ENCODE measurements at regions not wholly inside any gene's neighbourhood (a gene's known extent, or its start where the extent isn't known, plus 50 kb on each side); places are given as distances from the start of the nearest gene placed in this dataset.
A peak's percentile ranks its signal among the peaks of the same experiment; 100 is the strongest.
"Not testable (repeated sequence)": the region's sequence is repeated elsewhere in the genome, so short reads cannot be mapped to it uniquely, and the experiment has no call there.

DNA sequence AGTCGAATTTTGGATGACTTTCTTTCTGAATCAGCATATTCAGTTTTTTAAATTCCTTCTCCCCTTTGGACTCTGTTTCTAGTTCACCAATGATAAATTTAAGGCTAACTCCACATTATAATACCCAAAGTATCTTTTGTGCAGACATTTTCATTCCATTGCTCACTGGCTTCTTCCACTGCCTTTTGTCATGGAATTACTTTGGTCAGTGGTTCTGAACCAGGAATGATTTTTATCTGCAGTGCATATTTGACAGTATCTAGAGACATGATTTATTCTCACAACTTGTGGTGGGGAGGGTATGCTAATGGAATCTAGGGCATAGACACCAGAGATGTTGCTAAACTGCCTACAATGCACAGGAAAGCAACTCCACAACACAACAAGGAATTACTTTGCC is 234.4 kb upstream of the PRKD1 start:
- no peak for DNase-seq

DNA sequence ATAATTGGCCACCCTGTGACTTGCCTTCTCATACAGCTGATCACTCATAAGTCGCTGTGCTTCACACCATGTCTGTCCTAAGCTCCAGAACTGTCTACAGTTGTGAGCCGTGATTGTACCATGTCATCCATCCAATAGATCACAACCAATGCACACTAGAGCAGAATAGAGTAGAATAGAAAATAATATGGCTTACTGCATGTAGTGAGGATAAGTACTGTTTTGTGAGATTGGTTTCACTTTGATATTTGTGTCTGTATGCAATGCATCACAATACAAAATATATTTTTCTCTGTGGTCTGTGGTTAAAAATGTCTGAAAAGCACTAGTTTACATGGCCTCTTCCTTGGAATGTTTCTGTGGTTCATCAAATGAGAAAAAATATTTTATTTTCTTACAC is 237.6 kb upstream of the PRKD1 start:
- DNase-seq, result no peak

DNA sequence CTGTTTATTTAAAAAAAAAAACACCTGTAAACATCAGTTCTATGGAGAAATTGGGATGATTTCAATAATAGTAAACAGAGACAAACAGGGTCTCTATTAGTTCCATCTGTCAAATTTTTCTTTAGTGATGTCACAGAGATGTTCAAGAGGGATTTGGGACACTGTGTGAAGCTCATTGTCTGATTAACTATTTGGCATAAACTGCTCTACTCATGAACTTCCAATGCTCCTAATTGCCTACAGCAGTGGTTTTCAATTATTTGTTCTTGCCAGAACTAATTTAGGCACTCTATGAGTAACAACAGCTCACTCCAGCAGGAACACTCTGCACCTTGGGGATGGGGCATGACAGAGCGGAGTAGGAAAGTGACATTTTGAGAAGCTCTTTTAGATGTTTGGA is 250.1 kb upstream of the PRKD1 start:
- no peak for DNase-seq

DNA sequence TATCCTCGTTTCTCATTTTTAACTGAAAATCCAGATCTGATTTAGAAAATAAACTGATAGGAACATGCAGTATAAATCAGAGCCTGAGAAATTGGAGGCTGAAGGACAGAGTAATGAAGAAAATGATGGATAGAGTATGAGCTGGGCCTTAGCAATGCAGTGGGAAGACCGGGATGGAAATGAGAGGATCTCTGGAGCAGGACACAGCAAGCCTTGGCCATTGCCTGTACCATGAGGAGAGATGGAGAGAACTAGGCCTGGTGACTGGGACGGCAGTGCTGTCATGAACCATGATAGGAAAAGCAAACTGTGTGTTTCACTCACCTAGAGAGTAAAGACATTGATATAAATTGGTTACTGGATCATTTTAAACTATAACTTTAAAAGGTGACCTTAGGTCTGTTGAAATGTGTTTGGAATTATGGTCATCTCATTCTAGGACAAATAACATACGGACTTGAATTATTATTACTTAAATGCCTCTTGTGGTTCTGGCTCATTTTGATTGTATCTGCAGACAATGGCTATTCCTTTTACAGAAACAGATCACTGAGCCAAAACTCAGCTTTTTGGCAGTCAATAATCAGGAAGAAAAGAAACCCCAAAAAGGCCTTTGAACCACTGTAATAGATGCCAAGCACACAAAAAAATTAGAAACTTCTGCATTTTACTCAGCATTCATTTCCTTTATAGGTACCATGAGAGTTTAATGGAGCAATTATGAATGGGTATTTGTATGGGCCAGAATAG is 251.9 kb upstream of the PRKD1 start:
- no peak for DNase-seq

DNA sequence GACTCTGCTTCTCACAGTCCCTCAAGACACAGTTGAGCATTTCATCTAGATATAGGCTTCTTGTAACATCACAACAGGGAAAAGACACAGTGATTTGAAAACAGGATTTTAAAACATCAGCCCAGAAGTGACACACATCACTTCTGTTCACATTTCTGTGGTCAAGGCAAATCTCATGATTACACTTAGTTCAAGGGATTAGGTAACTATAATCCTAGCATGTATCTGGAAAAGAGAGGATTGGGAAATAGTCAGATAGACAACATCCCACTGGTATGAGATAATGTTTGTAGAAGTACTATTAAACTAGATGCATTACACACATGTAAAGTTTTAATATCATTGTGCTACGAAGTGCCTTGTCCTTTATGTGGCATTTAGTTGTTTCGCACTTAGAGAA is 252.6 kb upstream of the PRKD1 start:
- DNase-seq, result no peak

DNA sequence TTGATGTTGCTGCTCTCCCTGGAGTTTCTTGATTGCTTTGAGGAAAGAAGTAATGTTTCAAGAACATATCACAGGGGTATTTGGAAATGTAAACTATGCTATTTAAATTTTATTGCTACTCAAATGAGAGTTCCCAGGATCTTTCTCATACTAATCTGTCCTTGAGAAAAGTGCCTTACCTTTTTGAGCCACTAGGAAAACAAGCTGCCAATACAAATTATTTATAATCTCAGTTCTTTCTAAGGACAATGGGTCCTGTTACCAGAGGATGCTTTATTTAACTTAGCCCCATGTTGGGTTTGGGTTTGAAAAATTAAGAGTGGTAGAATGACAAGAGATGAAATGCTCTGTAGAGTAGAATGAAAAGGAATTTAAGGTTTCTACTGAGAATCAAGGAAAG is 258.2 kb upstream of the PRKD1 start:
- no peak for DNase-seq

DNA sequence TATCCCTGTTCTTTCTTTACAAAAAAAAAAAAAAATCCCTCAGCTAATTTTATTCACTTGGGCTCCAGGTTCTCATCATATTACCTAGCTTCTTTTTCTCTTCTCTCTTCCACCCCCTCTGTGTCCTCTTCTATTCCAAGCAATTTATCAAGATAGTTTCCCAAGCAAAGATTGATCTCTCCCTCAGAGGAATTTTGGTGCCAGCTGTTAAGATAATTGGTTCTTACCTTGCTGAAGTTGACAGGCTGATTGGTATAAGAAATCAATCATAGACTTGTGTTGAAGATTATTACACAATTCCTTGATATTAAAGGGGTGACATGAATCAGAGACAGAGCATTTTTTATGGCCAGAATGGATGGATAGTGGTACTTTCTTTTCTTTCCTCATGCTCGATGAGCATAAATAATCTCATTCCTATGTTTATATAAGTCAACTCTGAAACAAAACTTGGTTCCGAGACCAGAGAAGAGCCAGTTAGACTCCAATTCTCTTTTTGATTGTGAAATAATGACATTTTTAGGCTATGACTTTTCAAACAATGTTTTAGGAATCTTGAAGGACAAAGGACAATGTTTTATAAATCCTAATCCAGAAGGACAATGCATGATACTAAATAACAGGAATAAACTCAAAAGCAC is 264.1 kb upstream of the PRKD1 start:
- DNase-seq, result no peak

DNA sequence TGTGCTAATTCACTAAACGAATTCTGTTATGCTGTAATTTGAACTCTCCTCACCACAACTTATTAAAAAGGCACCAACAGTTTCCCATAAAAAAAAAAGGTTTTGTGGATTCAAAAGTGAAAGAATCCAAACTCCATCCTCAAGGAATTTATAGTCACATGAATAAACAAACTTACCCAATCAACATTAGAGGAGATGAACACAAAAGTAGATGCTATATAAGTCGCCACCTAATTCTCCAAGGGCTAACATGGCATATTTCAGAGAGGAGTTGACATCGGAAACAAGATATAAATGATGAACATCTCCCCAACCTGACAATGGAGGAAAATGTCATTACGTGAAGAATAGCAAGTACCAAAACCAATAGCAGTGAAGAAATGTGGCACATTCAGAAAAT is 265.5 kb upstream of the PRKD1 start:
- DNase-seq, result no peak

DNA sequence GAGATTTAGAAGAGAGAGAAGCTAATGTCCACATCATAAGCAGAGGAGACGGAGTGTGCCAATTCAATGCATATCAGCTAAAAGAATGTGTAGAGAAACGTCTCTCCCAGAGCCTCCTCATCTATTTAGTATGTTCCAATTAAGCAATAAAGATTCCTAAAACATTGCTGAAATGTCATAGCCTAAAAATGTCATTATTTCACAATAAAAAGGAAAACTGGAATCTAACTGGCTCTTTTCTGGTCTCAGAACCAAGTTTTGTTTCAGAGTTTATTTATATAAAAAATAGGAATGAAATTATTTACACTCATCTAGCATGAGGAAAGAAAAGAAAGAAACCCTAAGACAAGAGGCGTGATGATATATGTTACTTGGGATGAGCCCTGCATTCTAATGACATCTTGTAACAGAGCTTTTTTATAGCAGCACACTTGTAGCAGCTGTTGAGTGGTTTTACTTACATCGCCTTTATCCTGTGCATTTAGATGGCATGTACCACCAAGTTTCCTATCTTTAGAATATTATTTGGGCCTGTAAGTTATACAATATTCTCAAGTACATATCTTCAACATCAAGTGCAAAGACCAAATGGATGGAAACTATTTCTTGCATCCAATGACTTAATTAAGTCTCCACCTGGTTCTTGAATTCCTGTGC is 266.3 kb upstream of the PRKD1 start:
- DNase-seq, result no peak

DNA sequence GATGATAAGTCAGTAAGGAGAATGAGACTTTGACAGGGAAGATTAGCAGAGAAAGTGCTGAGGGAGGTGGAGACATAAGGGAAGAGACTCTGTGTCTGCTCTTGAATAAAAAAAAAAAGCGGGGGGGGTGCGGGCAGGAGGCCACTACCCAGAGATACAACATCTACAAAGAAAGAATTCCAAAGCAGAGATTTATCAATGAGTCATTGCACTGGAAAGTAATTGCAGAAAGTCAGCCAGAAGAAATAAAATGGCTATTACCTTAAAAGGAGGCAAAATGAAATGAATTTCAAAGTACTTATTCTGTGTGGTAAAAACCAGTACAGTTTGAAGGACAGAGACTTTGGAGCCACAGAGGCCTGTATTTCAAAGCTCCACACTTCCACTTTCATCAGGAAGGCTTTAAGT is 267.1 kb upstream of the PRKD1 start:
- no peak for DNase-seq

DNA sequence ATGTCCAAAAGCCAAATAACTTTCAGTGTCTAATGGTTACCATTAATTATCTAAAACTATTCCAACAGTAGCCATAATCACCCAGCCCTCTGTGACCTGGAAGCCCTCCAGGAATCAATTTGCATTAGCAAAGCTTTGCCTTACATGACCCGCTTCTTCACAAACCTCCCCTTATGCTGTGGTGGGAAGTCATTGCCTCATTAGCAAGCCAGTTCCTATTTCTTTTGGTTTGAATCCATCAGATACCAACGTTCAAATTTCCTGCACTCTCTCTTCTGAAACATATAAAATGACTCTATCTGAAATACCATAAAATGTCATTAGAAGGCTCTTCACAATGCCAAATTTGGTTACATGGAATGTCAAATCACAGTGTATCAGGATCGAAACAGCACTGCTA is 268.3 kb upstream of the PRKD1 start:
- DNase-seq, result no peak

DNA sequence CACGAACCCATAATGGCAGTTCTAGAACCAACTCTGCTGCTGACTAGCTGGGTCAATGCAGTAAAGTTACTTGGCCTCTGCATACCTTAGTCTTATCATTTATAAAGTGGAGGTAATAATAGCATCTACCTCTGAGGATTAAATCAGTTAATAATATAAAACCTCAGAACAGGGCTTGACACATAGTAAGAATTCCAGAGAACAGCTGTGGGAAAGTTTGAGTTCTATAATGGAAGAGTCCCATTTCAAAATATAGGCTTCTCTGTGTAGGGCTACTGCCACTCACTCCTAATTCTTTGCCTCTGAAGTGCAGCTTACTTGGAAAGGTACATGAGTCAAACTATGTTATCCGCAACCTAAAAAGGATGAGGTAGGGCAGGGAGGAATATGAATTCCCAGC is 269.2 kb upstream of the PRKD1 start:
- DNase-seq, result no peak

DNA sequence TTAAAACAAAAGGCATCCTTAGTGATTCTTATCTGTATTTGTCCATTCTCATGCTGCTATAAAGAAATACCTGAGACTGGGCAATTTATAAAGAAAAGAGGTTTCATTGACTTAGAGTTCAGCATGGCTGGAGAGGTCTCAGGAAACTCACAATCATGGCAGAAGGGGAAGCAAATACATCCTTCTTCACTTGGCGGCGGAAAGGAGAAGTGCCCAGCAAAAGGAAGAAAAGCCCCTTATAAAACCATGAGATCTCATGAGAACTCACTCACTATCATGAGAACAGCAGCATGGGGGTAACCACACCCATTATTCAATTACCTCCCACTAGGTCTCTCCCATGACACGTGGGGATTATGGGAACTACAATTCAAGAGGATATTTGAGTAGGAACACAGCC is 271.1 kb upstream of the PRKD1 start:
- DNase-seq, result not testable (repeated sequence)

DNA sequence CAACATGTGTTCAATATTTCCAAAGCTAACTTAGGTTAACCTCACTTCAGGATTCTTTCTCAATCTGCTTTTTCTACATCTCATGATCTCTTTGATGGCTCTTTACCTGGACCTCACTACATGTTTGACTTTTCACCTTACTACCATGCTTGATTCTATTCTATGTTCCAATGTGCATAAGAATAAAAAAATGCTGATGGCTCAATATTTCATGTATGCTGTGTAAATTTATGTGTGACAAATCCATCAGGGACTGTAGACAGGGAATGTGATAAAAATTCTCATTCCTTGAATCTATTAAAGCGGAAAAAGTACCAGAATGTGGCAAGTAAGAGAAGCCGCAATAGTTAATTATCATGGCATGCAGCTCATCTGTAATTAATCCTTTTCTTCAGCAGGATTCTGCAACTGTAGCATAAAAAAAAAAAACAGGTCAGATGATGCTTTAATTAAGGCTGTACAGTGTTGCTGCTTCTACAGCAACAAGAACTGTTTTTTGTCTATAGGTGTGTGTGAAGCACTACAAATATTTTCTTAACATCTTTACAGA is 276.9 kb upstream of the PRKD1 start:
- no peak for DNase-seq

DNA sequence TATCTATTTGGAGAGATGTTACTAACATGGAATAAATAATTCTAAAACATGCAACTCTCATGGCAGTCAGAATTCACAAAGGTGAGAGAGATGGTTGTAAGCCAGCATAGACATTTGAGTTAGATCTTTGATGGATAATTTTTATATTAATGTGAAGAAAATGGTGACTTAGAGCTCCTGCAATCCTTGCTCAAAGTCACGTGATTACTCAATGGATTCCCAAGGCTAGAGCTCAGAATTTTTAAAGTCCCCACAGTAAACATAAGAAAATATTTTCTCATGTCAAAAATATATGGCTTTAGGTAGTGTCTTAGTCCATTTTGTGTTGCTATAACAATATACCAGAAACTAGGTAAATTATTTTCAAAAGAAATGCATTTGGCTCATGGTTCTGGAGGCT is 281.5 kb upstream of the PRKD1 start:
- no peak for DNase-seq

DNA sequence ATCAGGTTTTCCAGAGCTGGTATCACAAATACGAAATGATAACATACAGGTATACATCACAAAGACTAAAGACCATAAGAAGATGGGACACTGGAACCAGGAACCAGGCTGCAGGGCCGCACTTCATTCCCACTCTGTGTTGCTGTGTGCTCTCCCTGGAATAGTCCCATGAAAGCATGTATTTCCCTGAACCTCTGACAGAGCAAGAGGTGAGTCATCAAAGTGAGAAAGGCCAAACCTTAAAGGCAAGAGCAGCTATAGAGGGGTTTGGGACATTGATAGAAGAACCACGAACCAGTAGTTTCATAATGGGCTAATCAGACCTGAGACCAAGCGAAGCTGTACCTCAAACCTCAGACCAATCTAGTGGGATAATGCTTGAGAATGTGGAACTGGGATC is 283.0 kb upstream of the PRKD1 start:
- no peak for DNase-seq

DNA sequence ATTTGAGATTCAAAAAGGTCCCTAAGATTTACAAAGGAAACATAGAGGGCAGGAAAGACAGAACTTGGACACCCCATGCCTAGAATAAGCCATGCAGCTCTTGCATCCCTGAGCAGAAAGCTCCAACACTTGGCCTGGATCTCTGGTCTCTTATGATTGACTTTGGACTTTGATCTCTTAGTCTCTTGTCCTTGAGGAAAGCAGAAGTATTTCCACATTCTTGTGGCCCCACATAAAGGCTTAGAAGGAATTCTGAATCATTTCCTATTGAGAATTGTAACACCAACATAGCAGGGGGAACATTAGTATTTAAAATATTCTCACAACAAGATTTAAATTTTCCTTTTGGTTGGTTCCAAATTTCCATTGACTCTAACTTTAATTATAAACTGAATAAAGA is 283.7 kb upstream of the PRKD1 start:
- no peak for DNase-seq

DNA sequence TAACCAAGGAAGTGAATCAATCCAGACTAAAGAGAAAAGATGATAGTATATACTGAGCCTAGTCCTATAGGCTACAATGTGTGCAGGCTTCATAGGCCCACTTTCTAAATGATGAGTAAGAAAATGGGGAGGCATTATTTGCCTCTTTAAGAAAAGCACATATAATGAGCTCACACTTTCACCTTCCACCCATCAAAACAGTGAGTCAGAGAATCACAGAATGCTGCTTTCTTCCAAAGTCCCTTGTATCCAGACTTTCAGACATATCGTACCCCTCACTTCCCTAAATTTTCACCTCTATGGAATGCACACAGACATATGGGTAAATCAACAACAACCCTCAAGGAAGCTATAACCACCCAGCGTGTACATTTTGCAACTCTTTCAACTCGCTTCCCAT is 286.4 kb upstream of the PRKD1 start:
- no peak for DNase-seq

DNA sequence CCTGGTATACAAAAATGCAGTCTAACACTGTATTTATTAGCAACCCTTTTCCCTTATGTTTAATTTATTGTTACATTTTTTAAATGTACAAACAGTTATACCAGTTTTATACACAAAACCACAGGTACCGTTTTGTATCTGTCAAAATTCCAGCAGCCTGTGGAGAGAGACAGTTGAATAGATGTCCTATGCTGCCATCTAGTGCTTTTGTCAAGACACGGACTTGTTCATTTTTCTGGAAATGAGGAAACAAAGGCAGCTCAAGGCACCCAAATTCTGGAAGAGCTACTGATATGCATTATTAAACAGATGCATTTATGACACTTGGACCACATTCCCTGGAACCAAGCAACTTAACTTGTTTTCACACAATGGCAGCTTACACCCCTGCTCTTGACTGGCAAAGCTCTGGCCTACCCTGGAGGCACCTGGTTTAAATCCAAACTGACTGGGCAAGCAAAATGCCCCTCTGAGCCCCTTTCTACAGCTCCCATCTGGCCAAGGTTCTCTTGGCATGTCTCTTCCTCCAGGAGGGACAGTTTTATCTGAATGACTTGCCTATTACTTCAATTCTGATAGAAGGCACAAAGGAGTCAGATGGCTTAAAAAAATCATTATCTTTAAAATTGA is 286.9 kb upstream of the PRKD1 start:
- peak; percentile 46 for DNase-seq

DNA sequence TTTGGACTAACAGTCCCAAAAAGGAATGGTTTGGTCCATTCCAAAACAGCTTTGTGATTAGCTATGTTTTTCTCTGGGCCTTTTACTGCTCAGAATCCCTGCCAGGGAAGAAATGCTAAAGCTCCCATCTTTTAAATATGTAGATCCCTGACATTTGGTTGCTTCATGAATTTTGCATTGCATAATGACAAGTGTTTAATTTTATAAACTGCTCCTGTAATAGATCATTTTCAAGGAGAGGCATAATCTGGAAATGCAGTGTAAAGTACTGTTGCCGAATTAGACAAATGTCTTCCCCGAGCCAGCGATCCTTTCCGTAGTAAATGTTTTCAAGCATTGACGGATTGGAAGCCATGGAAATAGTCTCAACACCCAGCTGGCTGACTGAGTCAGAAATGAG is 291.3 kb upstream of the PRKD1 start:
- no peak for DNase-seq

DNA sequence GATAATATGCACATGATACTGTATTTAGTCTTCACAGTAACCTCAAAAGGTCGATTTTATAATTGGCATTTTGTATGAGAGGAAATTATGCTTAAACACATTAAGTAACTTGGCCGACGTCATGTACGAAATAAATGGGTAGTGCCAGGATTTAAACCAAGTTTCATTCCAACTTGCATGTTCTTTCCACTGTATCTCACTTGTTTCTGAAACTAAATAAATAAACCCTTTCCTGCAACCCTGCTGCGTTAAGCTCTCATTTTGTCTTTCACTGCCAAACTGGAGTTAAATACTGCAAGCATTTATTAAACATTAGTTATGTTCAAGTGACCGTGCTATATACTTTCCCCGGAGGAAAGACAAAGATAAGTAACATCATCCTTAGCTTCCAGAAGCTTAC is 293.9 kb upstream of the PRKD1 start:
- DNase-seq, result no peak

DNA sequence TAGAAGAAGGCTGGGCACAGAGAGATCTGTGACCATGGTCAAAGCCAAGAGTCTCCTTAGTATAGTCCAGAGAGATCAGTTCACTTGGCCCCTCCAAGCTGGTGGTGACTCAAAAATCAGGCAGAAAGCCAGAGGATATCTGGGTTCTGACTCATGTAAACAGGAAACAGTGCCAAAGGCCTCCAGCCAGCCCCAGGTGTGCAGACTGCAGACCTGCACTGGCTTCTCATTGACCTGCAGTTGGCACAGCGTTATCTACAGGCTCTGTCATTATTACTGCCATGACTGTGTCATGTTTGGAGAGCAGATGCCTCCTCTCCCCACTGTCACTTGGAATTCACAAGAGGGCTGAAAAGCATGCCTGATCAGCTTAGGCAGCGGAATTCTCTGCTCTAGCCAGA is 295.7 kb upstream of the PRKD1 start:
- DNase-seq, result no peak

DNA sequence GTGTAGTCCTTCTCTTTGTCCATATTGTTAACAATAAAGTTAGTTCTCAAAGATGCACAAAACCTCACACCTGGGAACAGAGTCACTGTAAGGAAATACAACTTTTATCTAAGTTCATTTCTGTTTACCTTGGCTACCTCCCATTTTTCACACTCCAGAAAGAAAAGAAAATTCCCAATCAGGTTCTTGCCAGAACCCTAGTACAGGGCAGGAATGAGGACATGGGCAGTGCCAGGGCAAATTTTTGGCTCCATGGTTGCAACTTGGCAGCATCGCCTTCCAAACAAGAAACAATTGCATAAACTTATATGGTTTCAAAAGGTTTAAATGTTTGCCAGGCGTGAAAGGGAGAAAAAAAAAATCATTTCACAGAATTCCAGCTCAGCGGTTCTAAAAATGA is 296.3 kb upstream of the PRKD1 start:
- no peak for DNase-seq

DNA sequence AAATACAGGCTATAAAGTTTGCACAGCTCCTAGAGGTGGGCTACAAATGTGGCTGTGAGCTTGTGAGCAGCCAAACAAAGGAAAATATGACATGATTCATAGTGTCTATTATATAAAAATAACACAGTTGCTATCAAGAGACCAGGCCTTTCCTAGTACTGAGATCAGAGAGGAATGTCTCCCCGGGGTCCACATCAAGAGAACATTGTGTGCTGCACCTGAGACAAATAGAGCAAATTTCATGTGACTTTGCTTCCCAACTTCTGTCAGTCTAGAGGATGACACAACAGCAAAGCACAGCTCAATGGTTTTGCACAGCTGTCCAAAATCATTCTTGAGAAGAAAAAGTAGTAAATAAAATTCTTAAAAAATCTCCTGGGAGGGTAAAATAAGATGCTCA is 297.5 kb upstream of the PRKD1 start:
- no peak for DNase-seq
